HEK293 (cell line): ENCODE measurements at regions not wholly inside any gene's neighbourhood (a gene's known extent, or its start where the extent isn't known, plus 50 kb on each side); places are given as distances from the start of the nearest gene placed in this dataset.

Experiments
- BCL11B ChIP-seq: fragments of 450-650 bp; formaldehyde crosslinking; IDR thresholded peaks from 2 replicates; pipeline ENCODE4 v1.5.1; 2016; ENCODE audit warnings: low read depth, missing biosample characterization, missing genetic modification characterization
- CTCF ChIP-seq: fragments of 450-650 bp; formaldehyde crosslinking; IDR thresholded peaks from 2 replicates; pipeline ENCODE4 v1.5.1; 2016; ENCODE audit warnings: missing biosample characterization, missing genetic modification characterization
- ELK4 ChIP-seq: IDR thresholded peaks from 2 replicates; pipeline ENCODE4 v1.6.1; 2011; ENCODE audit warnings: mild to moderate bottlenecking, low read depth, low read length, borderline replicate concordance
- IKZF3 ChIP-seq: fragments of 450-650 bp; IDR thresholded peaks from 2 replicates; pipeline ENCODE4 v1.5.0; 2018; ENCODE audit warnings: missing biosample characterization, mild to moderate bottlenecking, missing genetic modification characterization, moderate library complexity
- KLF1 ChIP-seq: fragments of 450-650 bp; formaldehyde crosslinking; IDR thresholded peaks from 2 replicates; pipeline ENCODE4 v1.5.1; 2016; ENCODE audit warnings: missing biosample characterization, missing genetic modification characterization
- PATZ1 ChIP-seq: fragments of 450-650 bp; formaldehyde crosslinking; IDR thresholded peaks from 2 replicates; pipeline ENCODE4 v1.5.1; 2016; ENCODE audit warnings: missing biosample characterization, missing genetic modification characterization
- SETDB1 ChIP-seq: IDR thresholded peaks from one replicate; pipeline ENCODE4 v1.6.1; 2017; ENCODE audit warnings: mild to moderate bottlenecking, low read length, moderate library complexity, mixed read lengths; ENCODE audit not compliant: insufficient read length
- ZBTB21 ChIP-seq: fragments of 450-650 bp; formaldehyde crosslinking; IDR thresholded peaks from 2 replicates; pipeline ENCODE4 v1.5.1; 2017; ENCODE audit warnings: missing biosample characterization, missing genetic modification characterization
- ZNF148 ChIP-seq: fragments of 450-650 bp; formaldehyde crosslinking; IDR thresholded peaks from 2 replicates; pipeline ENCODE4 v1.5.0; 2017; ENCODE audit warnings: missing biosample characterization, missing genetic modification characterization, borderline replicate concordance
- ZNF596 ChIP-seq: fragments of 450-650 bp; IDR thresholded peaks from 2 replicates; pipeline ENCODE4 v1.5.0; 2018; ENCODE audit warnings: missing biosample characterization, mild to moderate bottlenecking, missing genetic modification characterization, moderate library complexity
- ZNF768 ChIP-seq: fragments of 450-650 bp; formaldehyde crosslinking; IDR thresholded peaks from 2 replicates; pipeline ENCODE4 v1.5.1; 2018; ENCODE audit warnings: missing biosample characterization, mild to moderate bottlenecking, missing genetic modification characterization
- ZXDB ChIP-seq: fragments of 450-650 bp; formaldehyde crosslinking; IDR thresholded peaks from 2 replicates; pipeline ENCODE4 v1.5.1; 2016; ENCODE audit warnings: missing biosample characterization, missing genetic modification characterization

GRCh38 chr10:125261491-125262186 is 101.3 kb upstream of the CTBP2 start:
- TF ChIP-seq SETDB1 (no peak), PATZ1 (no peak), CTCF (no peak), ZNF768 (tag by site-specific recombination) (no peak), ZNF596 (tag by site-specific recombination) (no peak), KLF1 (tag by site-specific recombination) (no peak), ZNF148 (tag by site-specific recombination) (no peak), IKZF3 (no peak), BCL11B (no peak), ZBTB21 (tag by site-specific recombination) (no peak), ZXDB (no peak), ELK4 (no peak)
